ENCODE measurements at regions not wholly inside any gene's neighbourhood (a gene's known extent, or its start where the extent isn't known, plus 50 kb on each side); places are given as distances from the start of the nearest gene placed in this dataset.

- Histone ChIP-seq H3K27me3 (ENCODE audit: insufficient read depth) (no peaks in the 10 kb centered on the region), H3K4me1 (ENCODE audit: control insufficient read depth in 1 of 2, insufficient read depth in 2 of 2, low read depth in 1 of 2, low read length in 1 of 2) (peaks cover 0 to 28% of the 10 kb centered on the region in 2 experiments; a peak in 3 of 4 replicates), H3K79me2 (ENCODE audit: insufficient read depth) (no peaks in the 10 kb centered on the region), H3F3A (replicated peaks; ENCODE audit: insufficient read depth) (peaks cover 35% of the 10 kb centered on the region), H3K4me3 (ENCODE audit: low read depth in 2 of 2, low read length in 1 of 2) (no peak overlapping the region), H3K4me2 (peak overlapping the region; percentile 48), H3K27ac (ENCODE audit: low read depth in 2 of 2, low read length in 1 of 2) (peak overlapping the region; percentile 80 to 96; a peak in 3 of 4 replicates), H3K9me3 (no peaks in the 10 kb centered on the region), H2AFZ (ENCODE audit: low read depth) (peak overlapping the region; percentile 29; the same call in 1 of the 2 replicates), H3K9ac (peak overlapping the region; percentile 59; the same call in 1 of the 2 replicates), H4K20me1 (ENCODE audit: insufficient read depth) (no peaks in the 10 kb centered on the region), H3K36me3 (replicated peaks in 1 of 2; ENCODE audit: control insufficient read depth in 1 of 2, insufficient read depth in 2 of 2, low read length in 1 of 2) (no peaks in the 10 kb centered on the region), H3K9me2 (no peaks in the 10 kb centered on the region)
- ChIA-PET POLR2A (no interaction called here), CTCF (interaction anchor here (1.2 kb wide), 1 partner anchor 16 kb away, joined by 3 read pairs; no protein-coding TSS in a partner anchor)
- no peak for DNase-seq
- TF ChIP-seq TAF1 (IDR thresholded peaks at IDR 0.05; ENCODE audit: borderline replicate concordance, low read depth, low read length) (peak; percentile 32; the same call in 1 of the 2 replicates), FOXM1 (IDR thresholded peaks at IDR 0.05; ENCODE audit: low read depth) (no peak), YY1 (IDR thresholded peaks at IDR 0.05; ENCODE audit: low read depth) (no peak), CHD2 (IDR thresholded peaks at IDR 0.05; ENCODE audit: low read length, partially characterized antibody) (no peak), USF2 (IDR thresholded peaks at IDR 0.05; ENCODE audit: borderline replicate concordance, low read depth, low read length) (no peak), RAD21 (IDR thresholded peaks at IDR 0.05; ENCODE audit: low read length) (no peak), ELF1 (IDR thresholded peaks at IDR 0.05) (no peak), NRF1 (IDR thresholded peaks at IDR 0.05; ENCODE audit: low read depth, low read length) (no peak), SMC3 (IDR thresholded peaks at IDR 0.05; ENCODE audit: low read depth, low read length) (no peak), MXI1 (IDR thresholded peaks at IDR 0.05; ENCODE audit: low read depth, low read length) (no peak), ZBTB33 (IDR thresholded peaks at IDR 0.05; ENCODE audit: borderline replicate concordance, low read depth) (no peak), CTCF (IDR thresholded peaks at IDR 0.05) (no peak), REST (IDR thresholded peaks at IDR 0.05; ENCODE audit: low read depth, low read length) (no peak), USF1 (IDR thresholded peaks at IDR 0.05; ENCODE audit: borderline replicate concordance, low read depth) (no peak), RCOR1 (IDR thresholded peaks at IDR 0.05; ENCODE audit: low read length) (no peak), EP300 (IDR thresholded peaks at IDR 0.05; ENCODE audit: borderline replicate concordance in 1 of 2, low read depth in 1 of 2, low read length in 1 of 2) (no peak), FOSL2 (IDR thresholded peaks at IDR 0.05; ENCODE audit: borderline replicate concordance, low read depth) (peak; percentile 90), POLR2AphosphoS5 (IDR thresholded peaks at IDR 0.05; ENCODE audit: low read depth, low read length) (peak; percentile 18; the same call in 1 of the 2 replicates), TEAD4 (IDR thresholded peaks at IDR 0.05; ENCODE audit: borderline replicate concordance, insufficient read depth) (peak; percentile 28; the same call in 1 of the 2 replicates), SIN3A (IDR thresholded peaks at IDR 0.05; ENCODE audit: borderline replicate concordance, low read depth, low read length) (no peak), MAX (IDR thresholded peaks at IDR 0.05; ENCODE audit: low read depth) (no peak), MEF2A (IDR thresholded peaks at IDR 0.05; ENCODE audit: borderline replicate concordance, low read depth) (no peak), EZH2phosphoT487 (IDR thresholded peaks at IDR 0.05; ENCODE audit: borderline replicate concordance, low read depth) (no peak), RXRA (IDR thresholded peaks at IDR 0.05; ENCODE audit: borderline replicate concordance, low read depth) (no peak), GABPA (IDR thresholded peaks at IDR 0.05; ENCODE audit: low read depth) (no peak), GATA2 (CRISPR knock-in tag; IDR thresholded peaks at IDR 0.05) (no peak)
Observed at GRCh38 chr4:158020176-158020575, 152.6 kb downstream of the GASK1B start.
